Fibroblast of the aortic adventitia (primary cell): ENCODE measurements at regions not wholly inside any gene's neighbourhood (a gene's known extent, or its start where the extent isn't known, plus 50 kb on each side); places are given as distances from the start of the nearest gene placed in this dataset.

Experiments
- DNase-seq: peaks from one replicate; pipeline ENCODE4 v3.0.0-alpha.2; 2010; ENCODE audit warnings: low read depth
- H3K4me3 ChIP-seq: 2 replicates; pipeline ENCODE4 v1.5.1; 2011; ENCODE audit warnings: low read depth, mild to moderate bottlenecking, control low read depth, low read length, moderate library complexity
- TF ChIP-seq, protein P1 (sequence below): IDR thresholded peaks from 2 replicates; pipeline ENCODE4 v1.5.1; 2011; ENCODE audit warnings: mild to moderate bottlenecking, low read length, control low read depth, inconsistent platforms; ENCODE audit not compliant: insufficient read depth

DNA sequence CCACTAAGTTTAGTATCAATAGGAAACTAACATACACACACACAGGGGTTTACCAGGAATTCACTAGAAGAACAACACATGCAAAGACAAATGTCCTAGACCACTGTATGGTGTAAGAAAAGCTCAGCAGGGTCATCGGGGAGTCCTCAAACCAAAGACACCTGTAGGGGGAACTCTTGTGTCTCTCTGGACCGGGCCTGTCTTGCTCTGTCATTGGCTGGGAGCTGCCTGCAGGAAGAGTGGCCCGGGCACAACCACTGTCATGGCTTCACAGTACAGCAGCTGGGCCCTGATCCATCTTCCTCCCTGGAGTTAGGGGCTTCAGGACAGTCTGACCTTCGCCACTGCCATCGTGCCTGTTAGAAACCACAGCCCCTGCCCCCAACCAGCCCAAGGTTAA, 263.6 kb upstream of the DYNLRB2 start:
- no peak for DNase-seq
- TF ChIP-seq, protein P1, sequence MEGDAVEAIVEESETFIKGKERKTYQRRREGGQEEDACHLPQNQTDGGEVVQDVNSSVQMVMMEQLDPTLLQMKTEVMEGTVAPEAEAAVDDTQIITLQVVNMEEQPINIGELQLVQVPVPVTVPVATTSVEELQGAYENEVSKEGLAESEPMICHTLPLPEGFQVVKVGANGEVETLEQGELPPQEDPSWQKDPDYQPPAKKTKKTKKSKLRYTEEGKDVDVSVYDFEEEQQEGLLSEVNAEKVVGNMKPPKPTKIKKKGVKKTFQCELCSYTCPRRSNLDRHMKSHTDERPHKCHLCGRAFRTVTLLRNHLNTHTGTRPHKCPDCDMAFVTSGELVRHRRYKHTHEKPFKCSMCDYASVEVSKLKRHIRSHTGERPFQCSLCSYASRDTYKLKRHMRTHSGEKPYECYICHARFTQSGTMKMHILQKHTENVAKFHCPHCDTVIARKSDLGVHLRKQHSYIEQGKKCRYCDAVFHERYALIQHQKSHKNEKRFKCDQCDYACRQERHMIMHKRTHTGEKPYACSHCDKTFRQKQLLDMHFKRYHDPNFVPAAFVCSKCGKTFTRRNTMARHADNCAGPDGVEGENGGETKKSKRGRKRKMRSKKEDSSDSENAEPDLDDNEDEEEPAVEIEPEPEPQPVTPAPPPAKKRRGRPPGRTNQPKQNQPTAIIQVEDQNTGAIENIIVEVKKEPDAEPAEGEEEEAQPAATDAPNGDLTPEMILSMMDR, result no peak
- H3K4me3 ChIP-seq, result no peak overlapping the region

DNA sequence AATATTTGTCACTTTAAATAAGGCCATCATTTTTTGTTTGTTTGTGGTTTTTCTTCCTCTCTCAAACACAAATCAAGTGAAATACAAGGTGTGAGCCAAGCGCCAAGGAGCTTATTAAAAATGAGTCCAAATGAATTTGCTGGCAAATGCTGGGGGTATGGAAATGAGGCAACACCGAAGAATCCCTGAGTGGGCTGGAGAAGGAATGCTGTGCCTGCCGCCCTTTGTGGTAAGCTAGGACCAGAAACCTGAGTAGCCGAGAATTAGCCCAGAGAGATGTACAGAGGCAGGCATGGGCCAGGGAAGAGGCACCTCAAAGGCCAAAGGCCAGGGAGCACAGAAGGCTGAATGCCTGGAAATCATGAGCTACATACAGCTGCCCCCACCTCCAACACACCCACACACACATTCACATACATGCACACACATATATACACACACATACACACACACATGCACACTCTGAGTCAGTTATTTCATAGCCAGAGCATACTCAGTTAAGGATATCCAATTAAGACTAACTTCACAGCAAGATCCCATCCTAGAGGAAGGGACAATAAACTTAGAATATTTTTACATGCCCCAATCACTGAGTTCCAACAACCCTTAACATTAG, 266.1 kb upstream of the DYNLRB2 start:
- TF ChIP-seq, protein P1, result no peak
- peak; percentile 37 for DNase-seq
- H3K4me3 ChIP-seq, result no peak overlapping the region

DNA sequence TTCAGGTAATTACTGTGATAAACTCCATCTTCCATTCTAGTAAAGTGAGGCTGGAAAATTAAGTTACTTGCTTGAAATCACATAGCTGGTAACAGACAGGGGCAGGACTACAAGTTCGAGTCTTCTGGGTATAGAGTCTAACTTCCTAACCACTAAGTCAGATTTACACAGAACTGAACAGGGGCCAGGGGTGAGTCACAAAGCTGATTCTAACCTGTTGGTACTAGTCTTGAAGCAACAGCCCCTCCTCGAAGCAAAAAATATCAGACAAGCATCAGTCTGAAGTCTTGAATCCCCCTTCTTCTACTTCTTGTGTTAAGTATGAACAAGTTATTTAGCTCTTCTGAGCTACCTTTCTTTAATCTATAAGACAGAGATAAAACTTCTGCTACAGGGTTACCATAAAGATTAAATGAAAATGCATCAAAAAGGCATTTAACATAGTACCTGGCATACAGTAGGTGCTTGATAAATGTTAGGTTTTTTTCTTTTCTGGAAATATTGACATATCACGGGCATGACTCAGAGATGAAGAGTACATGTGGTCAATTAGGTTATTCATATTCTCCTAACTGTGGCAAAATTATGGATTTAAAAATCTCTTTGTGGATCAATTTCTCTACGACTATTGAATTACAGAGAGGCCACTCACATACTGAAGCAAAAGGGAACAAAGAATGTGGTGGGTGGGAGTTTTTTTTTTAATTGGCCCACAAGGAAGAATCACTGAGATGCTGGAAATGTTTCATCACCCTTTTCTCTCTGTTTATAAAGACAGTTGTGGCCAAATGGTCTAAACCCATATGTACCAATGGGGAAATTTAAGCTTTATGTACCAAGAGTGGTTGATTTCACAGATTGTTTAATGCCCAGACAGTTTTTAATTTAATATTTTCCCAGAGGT, 266.9 kb upstream of the DYNLRB2 start:
- TF ChIP-seq, protein P1, result no peak
- H3K4me3 ChIP-seq, result no peak overlapping the region
- DNase-seq, result peak; percentile 4

DNA sequence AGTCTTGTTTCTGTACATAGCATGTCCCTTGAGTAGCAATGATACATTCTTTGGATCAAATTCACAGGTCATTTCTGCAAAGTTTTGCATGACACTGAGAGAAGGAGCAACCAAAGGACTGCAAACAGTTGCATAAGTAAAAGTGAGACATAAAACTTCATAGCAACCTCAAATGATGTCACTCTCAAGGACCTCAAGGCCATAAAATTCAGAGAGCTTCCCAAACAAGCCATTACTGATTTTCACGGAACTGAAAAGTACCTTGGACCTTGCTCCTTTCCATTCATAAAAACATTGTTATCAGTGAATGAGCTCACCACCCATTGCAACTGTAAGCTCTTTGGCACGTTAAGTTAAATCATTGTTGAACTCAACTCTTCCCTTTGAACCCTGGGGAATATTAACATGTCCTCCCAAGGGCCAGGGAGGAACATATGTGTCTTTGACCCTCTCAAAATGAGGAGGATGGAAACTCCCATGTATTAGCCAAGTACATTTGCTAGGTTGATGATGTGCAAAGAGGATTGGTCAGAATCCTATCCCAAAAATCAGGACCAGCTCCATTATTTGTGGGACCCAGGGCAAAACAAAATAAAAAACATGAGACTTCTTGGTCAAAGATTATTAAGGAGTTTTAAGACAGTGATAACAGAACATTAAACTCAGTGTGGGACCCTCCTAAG, 275.0 kb upstream of the DYNLRB2 start:
- TF ChIP-seq, protein P1, result no peak
- DNase-seq, result peak; percentile 22
- H3K4me3 ChIP-seq, result no peak overlapping the region

DNA sequence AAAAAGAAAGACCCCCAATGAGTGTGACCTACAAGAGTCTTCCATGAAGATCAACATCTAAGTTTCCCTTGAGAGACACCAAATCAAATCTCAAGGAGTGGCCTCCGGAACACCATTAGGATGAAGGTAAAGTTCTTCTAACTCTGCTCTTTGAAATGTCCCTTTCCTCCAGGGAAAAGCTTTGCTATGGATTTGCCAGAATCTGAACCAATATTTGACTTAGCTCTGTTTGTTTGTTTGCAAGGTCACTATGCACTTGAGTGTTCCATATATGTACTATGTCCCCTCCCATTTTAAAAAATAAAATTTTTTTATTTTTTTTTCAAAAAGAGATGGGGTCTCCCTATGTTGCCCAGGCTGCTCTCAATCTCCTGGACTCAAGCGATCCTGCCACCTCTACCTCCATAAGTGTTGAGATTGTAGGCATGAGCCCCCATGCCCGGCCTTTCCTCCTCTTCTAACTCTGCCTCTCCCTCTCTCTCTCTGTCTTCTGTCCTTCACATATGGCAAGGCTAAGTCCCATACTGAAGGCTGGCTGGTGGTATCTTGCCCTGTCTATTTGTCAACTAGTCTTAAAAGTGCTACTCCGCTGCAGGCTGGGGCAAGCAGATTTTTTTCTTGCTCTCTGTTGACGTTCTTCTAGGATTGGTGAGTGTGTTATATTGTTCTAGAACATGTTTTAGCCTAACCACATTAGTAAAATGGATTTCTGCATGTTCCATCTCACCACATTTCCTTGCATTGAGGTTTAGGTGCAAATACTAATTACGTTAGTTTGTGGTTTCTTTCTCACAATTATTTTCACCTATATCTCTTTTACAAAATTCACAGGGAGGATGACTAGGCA, 276.7 kb upstream of the DYNLRB2 start:
- no peak for DNase-seq
- no peak overlapping the region for H3K4me3 ChIP-seq
- TF ChIP-seq, protein P1, result no peak

DNA sequence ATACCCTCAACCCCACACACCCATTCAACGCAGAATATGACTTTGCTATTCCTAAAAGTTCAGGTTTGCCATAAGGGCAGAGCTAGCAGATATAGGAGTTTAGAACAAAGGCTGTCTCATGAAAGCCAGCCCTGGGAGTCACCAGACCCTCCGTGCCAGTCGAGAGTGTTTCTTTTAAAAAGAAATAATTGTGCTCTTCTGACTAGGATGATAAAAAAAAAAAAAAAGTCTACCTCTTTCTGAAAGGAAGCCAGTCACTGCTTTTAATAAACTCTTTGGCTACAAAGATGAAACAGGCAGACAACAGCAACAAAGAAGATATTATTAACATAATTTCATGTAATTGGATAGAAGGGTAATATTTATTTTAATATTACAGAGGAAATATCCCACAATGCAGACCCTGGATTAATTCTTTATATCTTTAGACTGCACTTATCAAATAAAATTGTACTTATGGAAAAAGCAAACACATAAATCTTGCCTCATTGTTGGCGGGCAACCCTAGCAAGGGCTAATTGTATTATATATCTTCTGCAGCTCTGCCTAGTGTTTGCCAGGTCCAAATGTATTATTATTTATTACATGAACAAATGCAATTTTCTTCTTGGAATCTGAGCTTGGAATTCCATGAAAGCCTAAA, 277.5 kb upstream of the DYNLRB2 start:
- TF ChIP-seq, protein P1, result no peak
- H3K4me3 ChIP-seq, result no peak overlapping the region
- DNase-seq, result no peak
